GM21737 (cell line): ENCODE measurements at regions not wholly inside any gene's neighbourhood (a gene's known extent, or its start where the extent isn't known, plus 50 kb on each side); places are given as distances from the start of the nearest gene placed in this dataset.

Experiments used
- ATAC-seq: cut with Tn5 transposase; IDR thresholded peaks from one replicate; pipeline ENCODE4 v1.9.1; 2021; ENCODE audit warnings: mild to moderate bottlenecking, moderate library complexity; ENCODE audit not compliant: unreplicated experiment

- ATAC-seq, result no peak
These were observed 66.1 kb downstream of the LEPR start for GRCh38 chr1:65486613-65487012.

GRCh38 chr1:65489481-65489880, 69.0 kb downstream of the LEPR start:
- no peak for ATAC-seq

GRCh38 chr1:65490231-65491009, 70.0 kb downstream of the LEPR start:
- ATAC-seq, result no peak

GRCh38 chr1:65491472-65491871, 71.0 kb downstream of the LEPR start:
- no peak for ATAC-seq

- no peak for ATAC-seq
These were observed 73.3 kb downstream of the LEPR start for GRCh38 chr1:65493802-65494201.

- no peak for ATAC-seq
These were observed 74.2 kb downstream of the LEPR start for GRCh38 chr1:65494671-65495070.

- ATAC-seq, result no peak
These were observed 74.7 kb downstream of the LEPR start for GRCh38 chr1:65495137-65495536.

GRCh38 chr1:65497256-65497830, 76.9 kb downstream of the LEPR start:
- ATAC-seq, result no peak

- ATAC-seq, result no peak
These were observed 83.0 kb downstream of the LEPR start for GRCh38 chr1:65503427-65503826.

- no peak for ATAC-seq
These were observed 83.8 kb downstream of the LEPR start for GRCh38 chr1:65504263-65504662.

- no peak for ATAC-seq
These were observed 85.3 kb downstream of the LEPR start for GRCh38 chr1:65505547-65506300.

GRCh38 chr1:65508051-65508450, 87.6 kb downstream of the LEPR start:
- ATAC-seq, result no peak

GRCh38 chr1:65509912-65510680, 89.6 kb downstream of the LEPR start:
- ATAC-seq, result no peak

- no peak for ATAC-seq
These were observed 90.5 kb downstream of the LEPR start for GRCh38 chr1:65510961-65511360.

- ATAC-seq, result no peak
These were observed 91.9 kb downstream of the LEPR start for GRCh38 chr1:65512383-65512782.

- ATAC-seq, result no peak
These were observed 92.7 kb downstream of the LEPR start for GRCh38 chr1:65512967-65513780.

GRCh38 chr1:65514041-65514440, 93.6 kb downstream of the LEPR start:
- no peak for ATAC-seq

- no peak for ATAC-seq
These were observed 104.4 kb downstream of the LEPR start for GRCh38 chr1:65524931-65525265.

GRCh38 chr1:65525266-65526048, 105.0 kb downstream of the LEPR start:
- no peak for ATAC-seq

GRCh38 chr1:65526049-65526556, 105.6 kb downstream of the LEPR start:
- ATAC-seq, result no peak
